Renal cortex interstitium (tissue), 11 donors: ENCODE measurements at regions not wholly inside any gene's neighbourhood (a gene's known extent, or its start where the extent isn't known, plus 50 kb on each side); places are given as distances from the start of the nearest gene placed in this dataset.

Experiments used
- DNase-seq, 11 donors: peaks; one replicate each; pipeline ENCODE4 v3.0.0-alpha.2; 2013; ENCODE audit warnings: low read depth in 9 of 11, low spot score in 4 of 11; ENCODE audit errors: extremely low read depth in 1 of 11

GRCh38 chr20:52616629-52617028 lies 355.5 kb upstream of the TSHZ2 start:
- DNase-seq, result no peak

GRCh38 chr20:52614051-52614863 lies 357.9 kb upstream of the TSHZ2 start:
- no peak for DNase-seq

GRCh38 chr20:52612046-52612632 lies 360.0 kb upstream of the TSHZ2 start:
- DNase-seq, result no peak

GRCh38 chr20:52610749-52611148 lies 361.4 kb upstream of the TSHZ2 start:
- DNase-seq, result no peak

DNA sequence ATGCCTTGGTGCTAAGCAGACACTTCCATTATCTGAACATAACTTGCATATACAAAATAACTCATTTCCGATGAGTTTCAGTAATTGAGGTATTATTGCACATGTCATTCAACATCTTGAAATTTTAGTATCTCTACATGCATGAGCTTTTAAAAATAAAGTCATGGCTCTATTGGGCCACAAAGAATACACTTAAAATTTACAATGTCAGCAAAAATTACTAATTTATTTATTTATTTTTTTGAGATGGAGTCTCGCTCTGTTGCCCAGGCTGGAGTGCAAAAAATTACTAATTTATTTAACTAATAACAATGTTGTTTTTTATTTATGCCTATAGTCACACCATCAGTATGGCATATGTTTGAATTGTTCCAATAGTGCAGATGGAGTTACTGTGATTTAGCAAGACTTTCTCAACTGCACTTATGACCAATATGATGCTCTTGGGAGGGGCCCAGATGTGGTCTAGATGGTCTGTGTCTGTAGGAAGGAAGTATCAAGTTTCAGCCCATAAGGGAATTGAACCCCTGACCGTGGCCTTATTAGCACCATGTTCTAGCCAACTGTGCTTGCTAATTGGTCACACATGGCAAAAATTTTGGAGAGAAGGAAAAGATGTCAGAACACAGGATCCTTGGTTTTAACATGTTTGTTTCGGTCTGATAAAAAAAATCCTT lies 370.7 kb upstream of the TSHZ2 start:
- no peak for DNase-seq

- no peak for DNase-seq
These were observed 375.9 kb upstream of the TSHZ2 start for GRCh38 chr20:52596256-52596655.

DNA sequence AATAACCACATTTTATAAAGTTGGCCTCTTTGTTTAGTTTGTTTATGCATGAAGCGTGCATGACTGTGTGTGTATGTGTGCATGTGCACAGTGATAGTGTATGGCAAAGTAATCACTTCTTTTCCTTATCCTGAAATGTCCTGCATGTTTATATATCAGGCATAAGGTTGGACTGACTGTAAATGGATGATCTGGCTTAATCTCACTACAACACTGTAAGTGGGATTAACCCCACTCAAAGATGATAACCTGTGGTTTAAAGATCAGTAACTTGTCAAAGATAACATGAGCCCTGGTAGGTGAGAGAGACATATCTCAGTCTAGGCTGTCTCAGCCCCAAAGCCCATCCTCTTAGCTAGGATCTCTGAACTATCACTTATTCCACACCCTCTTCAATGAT lies 376.6 kb upstream of the TSHZ2 start:
- DNase-seq, result no peak

DNA sequence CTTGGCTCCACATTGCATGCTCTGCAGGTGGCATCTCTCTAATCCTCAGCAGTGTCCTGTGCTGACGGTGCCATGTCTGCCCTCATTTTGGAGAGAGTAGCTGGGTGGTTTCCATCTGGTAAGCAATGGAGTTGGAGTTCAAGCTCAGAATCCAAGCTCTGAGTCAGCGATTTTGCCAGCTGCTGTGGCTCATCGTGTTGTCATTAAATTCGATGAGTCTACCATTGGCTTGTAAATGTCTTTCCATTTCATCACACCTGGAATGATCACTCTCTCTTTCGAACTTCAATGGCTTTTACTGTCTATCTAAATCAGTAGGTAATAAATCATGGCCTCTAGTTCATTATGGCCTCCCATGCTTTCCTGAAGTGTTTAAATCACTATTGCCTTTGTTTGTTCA lies 378.5 kb upstream of the TSHZ2 start:
- no peak for DNase-seq

DNA sequence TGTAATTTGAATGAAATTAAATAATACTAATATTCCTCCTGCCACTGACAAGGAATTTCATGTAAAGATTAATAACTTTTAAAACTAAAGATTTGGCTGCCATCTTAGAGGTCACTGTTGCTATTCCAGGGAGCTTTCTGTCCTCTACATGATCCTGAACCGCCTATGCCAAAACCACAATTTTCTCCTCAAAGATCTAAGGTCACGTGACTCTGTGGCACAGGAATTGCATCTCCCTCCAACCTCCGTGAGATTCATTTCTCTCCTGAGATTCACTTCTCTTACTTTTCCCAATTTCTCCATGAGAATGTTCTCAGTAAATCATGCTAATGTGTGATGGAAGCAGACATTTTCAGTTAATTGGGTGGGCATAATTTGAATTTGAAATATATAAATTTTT lies 379.6 kb upstream of the TSHZ2 start:
- no peak for DNase-seq

GRCh38 chr20:52590100-52590499 lies 382.1 kb upstream of the TSHZ2 start:
- no peak for DNase-seq

DNA sequence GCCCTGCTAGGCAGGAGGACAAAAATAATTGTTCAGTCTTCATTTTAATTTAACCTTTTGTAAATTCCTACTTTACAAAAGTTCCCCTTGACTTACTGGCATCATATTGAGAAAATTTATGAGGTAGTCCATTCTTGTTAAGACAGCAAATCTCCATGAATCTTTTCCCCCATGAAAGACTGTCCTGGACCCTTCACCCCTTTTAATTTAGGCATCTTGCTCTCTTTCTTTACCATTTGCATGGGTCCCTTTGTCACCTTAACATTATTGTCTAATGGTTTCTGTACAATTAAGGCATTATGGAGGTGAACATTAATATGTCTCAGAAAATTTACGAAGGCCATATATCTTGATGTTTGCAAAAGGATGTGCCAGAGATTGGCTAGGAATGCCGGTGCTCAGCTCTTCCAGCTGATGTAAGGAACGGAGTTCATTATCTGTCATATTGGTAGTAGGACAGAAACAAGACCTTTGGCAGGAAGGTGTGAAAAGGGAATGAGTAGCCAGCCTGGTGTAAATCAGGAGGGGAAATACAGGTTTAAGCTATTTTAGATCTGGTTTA lies 382.8 kb upstream of the TSHZ2 start:
- no peak for DNase-seq

DNA sequence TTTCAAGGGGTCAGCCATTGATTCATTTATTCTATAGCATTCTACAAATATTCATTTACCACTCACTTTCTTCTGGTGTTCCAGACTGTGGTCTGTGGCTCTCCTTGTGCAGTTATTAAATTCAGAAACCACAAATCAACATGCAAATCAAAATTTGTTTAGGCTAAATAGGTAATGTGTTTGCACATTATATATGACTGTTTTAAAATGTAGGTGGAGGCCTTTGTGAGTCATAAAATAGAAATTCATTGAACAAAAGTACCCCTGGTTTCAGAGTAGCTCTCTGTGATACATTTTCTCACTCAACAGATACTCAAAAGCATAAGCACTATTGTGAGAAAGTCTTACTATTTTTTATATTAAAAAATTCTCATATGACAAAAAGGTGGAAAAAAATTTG lies 385.5 kb upstream of the TSHZ2 start:
- DNase-seq, result no peak

DNA sequence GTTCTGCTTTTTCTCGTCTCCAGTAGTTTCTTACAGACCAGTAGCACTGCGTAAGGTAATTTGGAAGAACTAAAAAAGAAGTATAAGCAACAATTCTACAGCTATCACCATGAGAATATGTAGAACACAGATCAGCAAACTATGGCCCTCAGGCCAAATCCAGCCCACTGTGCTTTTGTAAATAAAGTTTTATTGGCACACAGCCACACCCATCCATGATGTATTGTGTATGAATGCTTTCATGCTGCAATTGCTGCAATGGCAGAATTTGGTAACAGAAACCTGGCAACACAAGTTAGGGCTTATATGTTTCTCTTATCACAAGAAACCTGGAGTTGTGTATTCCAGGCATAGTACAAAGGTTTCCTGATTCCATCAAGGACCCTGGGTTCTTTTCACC lies 386.8 kb upstream of the TSHZ2 start:
- no peak for DNase-seq

- DNase-seq, result no peak
These were observed 387.0 kb upstream of the ZFP64 start for GRCh38 chr20:52578559-52578958.

- no peak for DNase-seq
These were observed 386.1 kb upstream of the ZFP64 start for GRCh38 chr20:52577696-52578095.

GRCh38 chr20:52572687-52573086 lies 381.1 kb upstream of the ZFP64 start:
- no peak for DNase-seq

DNA sequence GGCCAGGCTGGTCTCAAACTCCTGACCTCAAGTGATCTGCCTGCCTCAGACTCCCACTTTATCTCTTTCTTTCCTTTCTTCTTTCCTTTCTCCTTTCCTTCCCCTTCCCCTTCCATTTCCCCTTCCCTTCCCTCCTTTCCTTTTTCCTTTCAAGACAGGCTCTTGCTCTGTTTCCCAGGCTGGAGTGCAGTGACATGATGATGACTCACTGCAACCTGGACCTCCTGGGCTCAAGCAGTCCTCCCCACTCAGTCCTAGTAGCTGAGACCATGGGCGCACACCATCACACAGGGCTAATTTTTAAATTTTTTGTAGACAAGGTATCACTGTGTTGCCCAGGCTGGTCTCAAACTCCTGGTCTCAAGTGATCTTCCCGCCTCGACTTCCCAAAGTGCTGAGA lies 377.6 kb upstream of the ZFP64 start:
- no peak for DNase-seq

DNA sequence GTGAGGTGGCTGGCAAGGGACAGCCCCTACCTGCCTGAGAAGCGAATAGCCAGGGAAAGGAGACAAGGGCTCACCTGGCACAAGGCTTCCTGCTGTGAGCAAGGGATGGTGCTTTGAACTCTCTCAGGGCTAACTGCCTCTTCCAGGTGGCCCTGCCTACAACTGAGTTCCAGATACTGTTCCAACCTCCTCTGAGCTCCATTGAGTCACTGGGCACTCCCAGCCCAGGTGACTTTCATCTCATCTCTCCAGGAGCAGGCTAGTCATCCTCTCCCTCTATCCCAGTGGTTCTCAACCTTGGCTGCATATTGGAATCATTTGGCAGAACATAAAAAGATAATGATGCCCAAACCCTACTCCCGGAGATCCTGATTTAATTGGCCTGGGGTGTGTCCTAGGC lies 374.0 kb upstream of the ZFP64 start:
- DNase-seq, result no peak

GRCh38 chr20:52564594-52564993 lies 373.0 kb upstream of the ZFP64 start:
- DNase-seq, result no peak

DNA sequence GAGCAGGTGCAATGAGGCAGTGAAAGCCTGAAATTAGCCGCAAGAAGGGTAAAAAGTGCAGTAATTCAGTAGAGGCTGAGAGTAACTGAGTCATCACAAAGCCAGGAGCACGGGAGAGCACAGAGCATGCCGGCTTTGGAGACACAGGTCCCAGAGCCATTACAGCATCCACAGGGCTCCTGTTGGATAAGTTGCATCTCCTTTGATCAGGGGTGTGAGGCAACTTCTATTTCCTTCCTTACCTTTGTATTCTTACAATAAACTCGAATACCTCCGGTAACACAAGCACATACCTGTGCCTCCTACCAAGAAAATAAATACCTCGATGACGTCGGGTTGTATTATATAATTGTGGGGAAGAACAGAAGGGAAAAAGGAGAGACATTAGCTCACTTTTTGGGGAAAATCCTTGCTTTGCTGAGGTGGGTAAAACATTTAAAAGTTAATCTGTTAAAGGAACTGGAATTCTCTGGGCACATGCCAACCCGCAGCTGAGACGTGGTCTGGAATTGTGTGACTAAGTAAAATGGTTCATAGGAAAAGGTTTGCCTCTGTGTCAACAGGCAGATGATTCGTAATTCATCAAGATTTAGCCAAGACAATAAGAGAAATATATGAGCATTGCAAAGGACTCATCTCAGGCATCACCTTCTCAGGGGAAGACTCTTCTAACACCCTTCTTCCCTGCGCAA lies 360.7 kb upstream of the ZFP64 start:
- DNase-seq, result no peak
